MV-4-11 (cell line): ENCODE measurements at regions not wholly inside any gene's neighbourhood (a gene's known extent, or its start where the extent isn't known, plus 50 kb on each side); places are given as distances from the start of the nearest gene placed in this dataset.
"Not testable (repeated sequence)": the region's sequence is repeated elsewhere in the genome, so short reads cannot be mapped to it uniquely, and the experiment has no call there.

Experiments
- DNase-seq: peaks from one replicate; lab custom pipeline; 2025; lab: John Stamatoyannopoulos, UW

- no peak for DNase-seq
These were observed 97.2 kb downstream of the NOG start for GRCh38 chr17:56690441-56691291.

GRCh38 chr17:56694825-56695224 is 101.3 kb downstream of the NOG start:
- DNase-seq: no peak

- no peak for DNase-seq
These were observed 103.7 kb downstream of the NOG start for GRCh38 chr17:56697190-56697589.

GRCh38 chr17:56699186-56699894 is 105.8 kb downstream of the NOG start:
- no peak for DNase-seq

GRCh38 chr17:56700919-56701420 is 107.5 kb downstream of the NOG start:
- DNase-seq: no peak

GRCh38 chr17:56707312-56708219 is 114.1 kb downstream of the NOG start:
- no peak for DNase-seq

GRCh38 chr17:56708220-56708558 is 114.7 kb downstream of the NOG start:
- no peak for DNase-seq

GRCh38 chr17:56708670-56709410 is 115.3 kb downstream of the NOG start:
- DNase-seq: no peak

- no peak for DNase-seq
These were observed 117.5 kb downstream of the NOG start for GRCh38 chr17:56710986-56711385.

GRCh38 chr17:56715613-56716357 is 117.9 kb downstream of the C17orf67 start:
- peak; percentile 91 for DNase-seq

GRCh38 chr17:56717471-56717870 is 116.2 kb downstream of the C17orf67 start:
- no peak for DNase-seq

GRCh38 chr17:56718515-56718914 is 115.2 kb downstream of the C17orf67 start:
- DNase-seq: no peak

GRCh38 chr17:56723421-56723820 is 110.3 kb downstream of the C17orf67 start:
- DNase-seq: no peak

GRCh38 chr17:56724664-56725063 is 109.1 kb downstream of the C17orf67 start:
- DNase-seq: no peak

- DNase-seq: no peak
These were observed 108.6 kb downstream of the C17orf67 start for GRCh38 chr17:56725144-56725543.

GRCh38 chr17:56727876-56728617 is 105.7 kb downstream of the C17orf67 start:
- DNase-seq: no peak

- not testable (repeated sequence) for DNase-seq
These were observed 102.6 kb downstream of the C17orf67 start for GRCh38 chr17:56731096-56731495.

GRCh38 chr17:56733833-56734232 is 99.9 kb downstream of the C17orf67 start:
- DNase-seq: no peak

GRCh38 chr17:56735842-56736241 is 97.9 kb downstream of the C17orf67 start:
- no peak for DNase-seq
